K562 (cell line): ENCODE measurements at regions not wholly inside any gene's neighbourhood (a gene's known extent, or its start where the extent isn't known, plus 50 kb on each side); places are given as distances from the start of the nearest gene placed in this dataset.

Experiments used
- BRCA1 ChIP-seq, 2 experiments: fragments of 450-650 bp in 1 of 2; sonication (generic) in 1 of 2; formaldehyde crosslinking in 1 of 2; IDR thresholded peaks; 2 replicates each; pipeline versions ENCODE4 v1.5.0 to v1.6.1; 2017 to 2020; ENCODE audit warnings: mild to moderate bottlenecking in 1 of 2, missing genetic modification reagents in 1 of 2
- CREB1 ChIP-seq, 2 experiments: sonication (generic) in 1 of 2; formaldehyde crosslinking in 1 of 2; IDR thresholded peaks; 2 replicates each; pipeline versions ENCODE4 v1.6.1 to v1.8.0; 2012 to 2022; ENCODE audit warnings: inconsistent platforms in 1 of 2, mild to moderate bottlenecking in 1 of 2, missing genetic modification reagents in 1 of 2, moderate library complexity in 1 of 2
- JUN ChIP-seq, 2 experiments: sonication (generic) in 1 of 2; formaldehyde crosslinking in 1 of 2; IDR thresholded peaks; 2 replicates each; pipeline versions ENCODE4 v1.6.1 to v1.8.0; 2012 to 2022; ENCODE audit warnings: borderline replicate concordance in 2 of 2, mild to moderate bottlenecking in 2 of 2, improper control_type of control experiment in 1 of 2, low read depth in 1 of 2, low read length in 1 of 2, missing genetic modification reagents in 1 of 2
- MYBL2 ChIP-seq, 2 experiments: fragments of 450-650 bp in 1 of 2; sonication (generic) in 1 of 2; formaldehyde crosslinking in 1 of 2; IDR thresholded peaks; 2 replicates each; pipeline versions ENCODE4 v1.6.1 to v1.8.1; 2017 to 2022; ENCODE audit warnings: borderline replicate concordance in 1 of 2, inconsistent platforms in 1 of 2, low read depth in 1 of 2, mild to moderate bottlenecking in 1 of 2, missing genetic modification reagents in 1 of 2, moderate library complexity in 1 of 2
- RBBP5 ChIP-seq: fragments of 200-600 bp; sonication (generic); IDR thresholded peaks from 2 replicates; pipeline ENCODE4 v1.6.1; 2012; ENCODE audit warnings: borderline replicate concordance, mild to moderate bottlenecking, low read length, control low read depth, inconsistent platforms; ENCODE audit not compliant: insufficient read depth, poor library complexity, severe bottlenecking
- TF ChIP-seq, protein P1 (sequence below): sonication (generic); formaldehyde crosslinking; IDR thresholded peaks from 2 replicates; pipeline ENCODE4 v1.8.1; 2023; ENCODE audit warnings: mild to moderate bottlenecking, missing genetic modification reagents, moderate library complexity

DNA sequence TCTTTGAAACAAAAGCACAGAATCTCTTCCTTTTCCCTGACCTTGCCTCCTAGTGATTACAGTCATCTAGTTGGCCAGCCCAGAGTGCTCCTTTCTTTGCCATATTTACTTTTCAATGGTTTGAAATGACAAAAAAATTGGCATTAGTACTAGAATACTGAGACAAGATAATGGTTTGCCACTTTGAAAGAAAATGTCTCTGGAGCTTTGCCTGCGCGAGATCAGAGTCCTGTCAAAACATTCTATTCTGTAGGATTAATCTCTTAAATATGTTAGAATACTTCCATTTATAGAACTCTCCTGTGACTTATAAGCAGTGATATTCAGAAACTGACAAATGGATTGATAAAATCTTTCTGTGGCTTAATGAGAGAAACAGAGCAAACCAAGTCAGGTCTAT, 484.0 kb upstream of the IZUMO3 start:
- TF ChIP-seq CREB1 (IDR thresholded peaks at IDR 0.05) (no peak), CREB1 (CRISPR knock-in tag; IDR thresholded peaks at IDR 0.05) (no peak), RBBP5 (no peak), MYBL2 (IDR thresholded peaks at IDR 0.05; ENCODE audit: low read depth) (no peak), MYBL2 (CRISPR knock-in tag; IDR thresholded peaks at IDR 0.05; ENCODE audit: borderline replicate concordance) (no peak), BRCA1 (IDR thresholded peaks at IDR 0.05) (no peak), BRCA1 (CRISPR knock-in tag; IDR thresholded peaks at IDR 0.05) (no peak), JUN (IDR thresholded peaks at IDR 0.05; ENCODE audit: borderline replicate concordance, low read depth, low read length) (no peak), JUN (CRISPR knock-in tag; IDR thresholded peaks at IDR 0.05; ENCODE audit: borderline replicate concordance) (no peak)
- TF ChIP-seq, protein P1, sequence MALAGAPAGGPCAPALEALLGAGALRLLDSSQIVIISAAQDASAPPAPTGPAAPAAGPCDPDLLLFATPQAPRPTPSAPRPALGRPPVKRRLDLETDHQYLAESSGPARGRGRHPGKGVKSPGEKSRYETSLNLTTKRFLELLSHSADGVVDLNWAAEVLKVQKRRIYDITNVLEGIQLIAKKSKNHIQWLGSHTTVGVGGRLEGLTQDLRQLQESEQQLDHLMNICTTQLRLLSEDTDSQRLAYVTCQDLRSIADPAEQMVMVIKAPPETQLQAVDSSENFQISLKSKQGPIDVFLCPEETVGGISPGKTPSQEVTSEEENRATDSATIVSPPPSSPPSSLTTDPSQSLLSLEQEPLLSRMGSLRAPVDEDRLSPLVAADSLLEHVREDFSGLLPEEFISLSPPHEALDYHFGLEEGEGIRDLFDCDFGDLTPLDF, result no peak
